ENCODE measurements at regions not wholly inside any gene's neighbourhood (a gene's known extent, or its start where the extent isn't known, plus 50 kb on each side); places are given as distances from the start of the nearest gene placed in this dataset.

DNA sequence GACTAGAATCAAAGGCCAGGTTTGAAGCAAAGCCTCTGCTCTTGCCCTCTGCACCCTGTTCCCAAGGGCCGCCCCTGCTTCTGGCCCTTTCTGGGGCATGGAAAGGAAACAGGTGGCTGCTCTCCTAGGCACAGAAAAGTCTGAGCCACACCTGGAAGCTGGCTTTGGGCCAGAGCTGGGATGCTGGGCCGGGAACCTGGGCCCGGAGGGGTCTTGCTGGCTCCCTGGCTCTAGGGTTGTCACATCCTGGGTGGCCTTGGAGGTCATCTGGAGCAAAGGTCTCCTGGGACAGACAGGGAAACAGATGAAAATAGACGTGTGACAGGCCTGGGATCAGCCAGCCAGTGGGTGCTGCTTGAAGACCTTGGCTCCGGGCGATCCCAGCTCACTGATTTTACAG, 74.1 kb upstream of the LHX1 start:
- no peak for TF ChIP-seq CTCF (conservative IDR thresholded peaks at IDR 0.05; ENCODE audit: low read depth)
- ChIA-PET POLR2A (ENCODE audit: low non-redundant PET) (no interaction called here), CTCF (interaction anchor here (0.6 kb wide), 1 partner anchor 24 kb away, joined by 3 read pairs; no protein-coding TSS in a partner anchor)
- no peak for DNase-seq (ENCODE audit: low spot score)
- no peak overlapping the region for H3K27ac ChIP-seq

DNA sequence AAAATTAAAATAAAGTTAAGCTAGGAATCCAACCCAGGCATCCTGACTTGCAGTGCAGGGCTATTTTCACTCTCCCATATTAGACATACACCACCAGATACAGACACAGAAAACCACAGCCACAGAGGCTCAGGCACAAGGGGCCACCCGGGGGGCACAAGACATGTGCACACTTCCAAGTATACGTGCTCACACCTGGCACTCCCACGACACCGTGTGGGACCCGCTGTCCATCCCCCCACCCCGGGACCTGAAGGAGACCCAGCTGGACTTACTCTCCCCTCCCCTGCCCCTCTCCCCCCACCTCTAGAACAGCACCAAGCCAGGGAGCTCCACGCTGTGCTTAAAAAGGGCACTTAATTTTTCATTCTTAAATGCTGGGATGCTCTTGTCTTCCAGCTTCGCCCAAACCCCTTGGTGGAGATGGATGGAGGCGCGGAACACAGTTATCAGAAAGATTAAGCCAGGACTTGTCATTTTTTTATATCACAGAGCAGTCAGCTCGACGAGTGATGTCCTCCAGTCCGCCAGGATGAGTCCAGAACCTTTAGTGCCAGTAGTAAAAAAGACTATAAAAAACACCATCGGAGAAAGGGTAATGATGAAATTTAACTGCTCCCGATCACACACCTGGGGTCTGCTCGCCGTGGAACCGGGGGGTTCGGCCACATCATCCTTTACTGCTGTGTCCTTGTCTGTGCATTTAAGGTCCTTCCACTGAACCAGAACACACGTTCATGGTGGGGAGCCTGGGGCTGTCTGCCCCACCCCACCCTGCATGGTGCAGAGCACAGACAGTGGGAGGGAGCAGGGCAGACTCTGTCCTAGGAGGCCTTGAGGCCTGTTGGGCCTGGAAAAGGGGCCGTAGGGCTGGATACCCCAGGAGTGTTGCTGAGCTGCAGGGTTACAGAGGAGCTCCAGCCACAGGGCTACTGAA, 73.3 kb upstream of the LHX1 start:
- no peak for TF ChIP-seq CTCF (conservative IDR thresholded peaks at IDR 0.05; ENCODE audit: low read depth)
- DNase-seq (ENCODE audit: low spot score) = no peak
- H3K27ac ChIP-seq = no peak overlapping the region
- CTCF ChIA-PET = interaction anchor here (0.6 kb wide), 1 partner anchor 23 kb away, joined by 3 read pairs; no protein-coding TSS in a partner anchor
- POLR2A ChIA-PET (ENCODE audit: low non-redundant PET) = no interaction called here

GRCh38 chr17:36864827-36865430, 72.3 kb upstream of the LHX1 start:
- DNase-seq (ENCODE audit: low spot score) = no peak
- no peak overlapping the region for H3K27ac ChIP-seq
- ChIA-PET POLR2A (ENCODE audit: low non-redundant PET) (no interaction called here), CTCF (interaction anchor here (0.7 kb wide), 1 partner anchor 13 kb away, joined by 4 read pairs; no protein-coding TSS in a partner anchor)
- TF ChIP-seq CTCF (conservative IDR thresholded peaks at IDR 0.05; ENCODE audit: low read depth) = no peak

- no peak for DNase-seq (ENCODE audit: low spot score)
- H3K27ac ChIP-seq = no peak overlapping the region
- ChIA-PET CTCF (interaction anchor here (0.8 kb wide), 1 partner anchor 53 kb away, joined by 4 read pairs; no protein-coding TSS in a partner anchor), POLR2A (ENCODE audit: low non-redundant PET) (no interaction called here)
- no peak for TF ChIP-seq CTCF (conservative IDR thresholded peaks at IDR 0.05; ENCODE audit: low read depth)
These were observed 69.4 kb upstream of the LHX1 start for GRCh38 chr17:36867716-36868341.

- TF ChIP-seq CTCF (conservative IDR thresholded peaks at IDR 0.05; ENCODE audit: low read depth) = no peak
- ChIA-PET CTCF (no interaction called here), POLR2A (ENCODE audit: low non-redundant PET) (no interaction called here)
- no peak for DNase-seq (ENCODE audit: low spot score)
- H3K27ac ChIP-seq = no peak overlapping the region
These were observed 68.5 kb upstream of the LHX1 start for GRCh38 chr17:36868777-36869176.

DNA sequence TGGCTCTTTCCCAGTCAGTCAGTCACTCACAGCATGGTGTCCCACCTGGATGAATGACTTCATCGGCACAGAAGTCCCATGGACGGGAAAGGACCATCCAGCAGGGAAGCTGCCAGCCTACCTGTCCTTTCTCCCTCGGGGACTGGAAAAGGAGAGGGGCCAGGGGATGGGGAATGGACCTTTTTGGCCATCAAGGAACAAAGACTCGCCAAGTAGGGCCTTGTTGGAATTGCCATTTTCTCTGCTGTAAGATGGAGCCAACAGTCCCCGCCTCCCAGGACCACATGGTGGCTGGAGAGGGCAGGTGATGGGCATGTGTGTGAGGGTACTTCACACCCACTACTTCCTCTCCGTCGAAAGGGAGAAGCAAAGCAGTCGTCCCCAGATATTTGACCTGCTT, 67.8 kb upstream of the LHX1 start:
- H3K27ac ChIP-seq = no peak overlapping the region
- ChIA-PET POLR2A (ENCODE audit: low non-redundant PET) (no interaction called here), CTCF (no interaction called here)
- DNase-seq (ENCODE audit: low spot score) = no peak
- TF ChIP-seq CTCF (conservative IDR thresholded peaks at IDR 0.05; ENCODE audit: low read depth) = no peak

Data from RWPE1 (cell line).